Kidney (tissue), 13 donors: ENCODE measurements at regions not wholly inside any gene's neighbourhood (a gene's known extent, or its start where the extent isn't known, plus 50 kb on each side); places are given as distances from the start of the nearest gene placed in this dataset.

Experiments
- DNase-seq, 5 donors: peaks; one replicate each; pipeline ENCODE4 v3.0.0-alpha.2; 2013 to 2020
- FAIRE-seq: peaks from 2 replicates; lab custom pipeline; 2012; peaks lifted over from hg19 to GRCh38; lab: Jason Lieb, UNC
- H3K27ac ChIP-seq, 2 donors: one replicate each; pipeline ENCODE4 v1.7.0; 2013; ENCODE audit warnings: low read depth in 2 of 2, low read length in 2 of 2, inconsistent platforms in 1 of 2
- H3K27me3 ChIP-seq: one replicate; pipeline ENCODE4 v1.7.1; 2013; ENCODE audit warnings: low read length, inconsistent platforms; ENCODE audit not compliant: control insufficient read depth, insufficient read depth
- H3K36me3 ChIP-seq, 3 donors: one replicate each; pipeline versions ENCODE4 v1.7.0 to v1.7.1; 2013; ENCODE audit warnings: low read length in 3 of 3, control low read depth in 1 of 3, inconsistent platforms in 1 of 3; ENCODE audit not compliant: insufficient read depth in 3 of 3, control insufficient read depth in 2 of 3
- H3K4me1 ChIP-seq, 3 donors: one replicate each; pipeline versions ENCODE4 v1.7.0 to v1.7.1; 2013; ENCODE audit warnings: low read length in 3 of 3, inconsistent platforms in 1 of 3, low read depth in 1 of 3; ENCODE audit not compliant: control insufficient read depth in 2 of 3, insufficient read depth in 2 of 3
- H3K4me3 ChIP-seq, 3 donors: one replicate each; pipeline versions ENCODE4 v1.7.0 to v1.8.1; 2013; ENCODE audit warnings: low read length in 3 of 3, control low read depth in 1 of 3, inconsistent platforms in 1 of 3
- H3K9ac ChIP-seq, 3 donors: one replicate each; pipeline versions ENCODE4 v1.7.0 to v1.7.1; 2013; ENCODE audit warnings: low read length in 3 of 3, control low read depth in 1 of 3, inconsistent platforms in 1 of 3
- H3K9me3 ChIP-seq, 3 donors: one replicate each; pipeline versions ENCODE4 v1.7.0 to v1.7.1; 2013; ENCODE audit warnings: low read length in 3 of 3, control low read depth in 1 of 3, inconsistent platforms in 1 of 3; ENCODE audit not compliant: control insufficient read depth in 2 of 3, insufficient read depth in 1 of 3
- intact Hi-C: fragments of 100-400 bp; cut with DNase I; formaldehyde crosslinking; loops from one replicate; pipeline ENCODE4 v1.11.1; 2022
- TF ChIP-seq, protein P1 (sequence below): IDR thresholded peaks from 3 replicates; pipeline ENCODE4 v1.5.1; 2012; ENCODE audit warnings: mild to moderate bottlenecking, moderate library complexity, borderline replicate concordance; ENCODE audit not compliant: insufficient read depth; ENCODE audit errors: extremely low read depth
- donor health status: control.
- donor health status: control.
- donor health status: control.
- donor health status: control.
- donor health status: control.
- donor health status: DM: yes; HTN: yes; CAD: no.
- donor health status: Normal renal cell carcinoma (clear cell type).

DNA sequence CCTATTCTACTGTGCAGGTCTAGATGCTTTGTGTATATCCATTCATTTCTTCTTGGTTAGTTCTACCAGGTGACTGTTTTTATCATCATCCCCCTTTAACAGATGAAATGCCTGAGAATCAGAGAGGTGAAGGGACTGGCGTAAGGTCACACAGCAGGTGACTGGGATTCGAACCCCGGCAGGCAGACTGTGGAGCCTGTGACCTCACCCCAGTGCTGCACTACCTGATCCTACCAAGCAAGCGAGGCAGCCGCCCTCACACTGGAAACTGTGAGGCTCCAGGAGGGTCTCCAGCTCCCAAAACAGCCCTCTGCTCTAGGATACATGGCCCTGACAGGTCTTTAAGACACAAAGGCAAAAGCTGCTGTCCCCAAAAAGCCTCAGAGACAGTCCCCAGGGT, 91.7 kb downstream of the CHST1 start:
- no peak overlapping the region for H3K27ac ChIP-seq
- H3K9ac ChIP-seq, result no peak overlapping the region
- TF ChIP-seq, protein P1, sequence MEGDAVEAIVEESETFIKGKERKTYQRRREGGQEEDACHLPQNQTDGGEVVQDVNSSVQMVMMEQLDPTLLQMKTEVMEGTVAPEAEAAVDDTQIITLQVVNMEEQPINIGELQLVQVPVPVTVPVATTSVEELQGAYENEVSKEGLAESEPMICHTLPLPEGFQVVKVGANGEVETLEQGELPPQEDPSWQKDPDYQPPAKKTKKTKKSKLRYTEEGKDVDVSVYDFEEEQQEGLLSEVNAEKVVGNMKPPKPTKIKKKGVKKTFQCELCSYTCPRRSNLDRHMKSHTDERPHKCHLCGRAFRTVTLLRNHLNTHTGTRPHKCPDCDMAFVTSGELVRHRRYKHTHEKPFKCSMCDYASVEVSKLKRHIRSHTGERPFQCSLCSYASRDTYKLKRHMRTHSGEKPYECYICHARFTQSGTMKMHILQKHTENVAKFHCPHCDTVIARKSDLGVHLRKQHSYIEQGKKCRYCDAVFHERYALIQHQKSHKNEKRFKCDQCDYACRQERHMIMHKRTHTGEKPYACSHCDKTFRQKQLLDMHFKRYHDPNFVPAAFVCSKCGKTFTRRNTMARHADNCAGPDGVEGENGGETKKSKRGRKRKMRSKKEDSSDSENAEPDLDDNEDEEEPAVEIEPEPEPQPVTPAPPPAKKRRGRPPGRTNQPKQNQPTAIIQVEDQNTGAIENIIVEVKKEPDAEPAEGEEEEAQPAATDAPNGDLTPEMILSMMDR, result no peak
- DNase-seq (no peak), FAIRE-seq (no peak)
- no peaks in the 10 kb centered on the region for H3K36me3 ChIP-seq
- H3K27me3 ChIP-seq, result no peaks in the 10 kb centered on the region
- no peaks in the 10 kb centered on the region for H3K4me1 ChIP-seq
- H3K4me3 ChIP-seq, result no peak overlapping the region
- intact Hi-C loops, result no loop called here
- H3K9me3 ChIP-seq, result no peaks in the 10 kb centered on the region

DNA sequence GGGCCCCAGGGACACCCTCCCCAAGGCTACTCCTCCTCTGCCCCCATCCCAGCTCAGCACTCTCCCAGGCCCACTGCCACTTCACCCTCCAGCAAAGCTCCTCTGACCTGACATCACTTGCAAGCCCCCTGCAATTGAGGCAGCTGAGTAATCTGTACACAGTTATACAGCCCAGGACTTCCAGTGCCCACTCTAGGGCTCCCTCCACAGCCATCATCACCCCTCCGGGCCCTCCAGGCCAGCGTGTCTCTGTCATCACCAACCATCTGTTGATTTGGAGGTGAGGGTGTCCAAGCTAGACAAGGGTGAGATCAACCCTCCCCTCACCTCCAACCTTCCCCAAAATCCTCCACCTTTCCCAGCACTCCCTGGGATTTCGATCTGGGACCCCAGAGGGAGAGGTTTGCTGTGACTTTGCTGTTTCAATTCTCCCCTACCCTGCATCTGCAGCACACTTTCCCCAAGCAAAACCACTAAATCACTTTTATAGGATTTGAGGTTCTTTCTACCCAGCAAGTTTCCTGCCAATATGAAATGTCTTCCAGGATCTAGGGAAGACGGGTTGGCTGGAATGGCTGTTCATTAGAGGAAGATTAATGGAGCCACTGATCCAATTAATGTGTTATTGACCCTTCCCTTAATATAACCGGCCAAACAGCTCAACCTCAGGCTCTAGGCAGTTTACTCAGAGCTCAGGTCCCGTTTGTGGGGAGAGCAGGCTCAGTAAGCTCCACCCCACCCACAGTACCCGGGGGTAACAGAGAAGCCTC, 92.9 kb downstream of the CHST1 start:
- Histone ChIP-seq H3K4me1 (no peaks in the 10 kb centered on the region), H3K27ac (no peak overlapping the region), H3K4me3 (no peak overlapping the region), H3K9ac (no peak overlapping the region), H3K27me3 (no peaks in the 10 kb centered on the region), H3K36me3 (no peaks in the 10 kb centered on the region), H3K9me3 (no peaks in the 10 kb centered on the region)
- TF ChIP-seq, protein P1, result no peak
- intact Hi-C loops, result no loop called here
- peak in 2 of 5 donors; percentile 27 to 29 for DNase-seq
- FAIRE-seq, result no peak

DNA sequence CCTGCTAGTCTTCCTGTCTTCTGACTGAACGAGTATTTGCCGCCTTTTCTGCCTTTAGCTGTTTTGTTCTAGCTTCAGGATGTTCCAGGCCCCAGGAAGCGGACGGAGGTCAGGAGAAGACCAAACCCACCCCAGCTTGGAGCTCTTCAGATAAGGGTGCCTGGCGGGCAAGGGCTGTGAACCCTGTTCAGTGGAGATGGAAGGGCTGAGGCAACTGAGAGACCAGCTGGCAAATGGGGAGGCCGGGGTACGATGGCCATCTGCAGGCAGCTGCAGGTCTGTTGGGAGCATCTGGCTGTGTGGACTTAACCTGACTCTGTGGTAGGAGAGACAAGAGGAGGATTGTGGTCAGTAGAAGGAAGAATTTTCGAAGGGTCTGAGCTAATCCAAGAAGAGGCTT, 95.6 kb downstream of the CHST1 start:
- Histone ChIP-seq H3K27me3 (no peaks in the 10 kb centered on the region), H3K4me3 (no peak overlapping the region), H3K27ac (no peak overlapping the region), H3K36me3 (no peaks in the 10 kb centered on the region), H3K9me3 (no peaks in the 10 kb centered on the region), H3K4me1 (no peaks in the 10 kb centered on the region), H3K9ac (no peak overlapping the region)
- FAIRE-seq (no peak), DNase-seq (no peak)
- intact Hi-C loops, result no loop called here
- TF ChIP-seq, protein P1, result no peak
